Left lung (tissue), 4 donors: ENCODE measurements at regions not wholly inside any gene's neighbourhood (a gene's known extent, or its start where the extent isn't known, plus 50 kb on each side); places are given as distances from the start of the nearest gene placed in this dataset.

Source experiments
- ATAC-seq: fragments of 200-7000 bp; cut with Tn5 transposase; one replicate; pipeline ENCODE4 v1.9.1; 2020; ENCODE audit warnings: moderate library complexity
- DNase-seq, 4 donors: peaks; one replicate each; pipeline ENCODE4 v3.0.0-alpha.2; 2013 to 2020
- H3K27ac ChIP-seq, 2 donors: fragments of 200-600 bp; sonication (generic) in 1 of 2; one replicate each; pipeline versions ENCODE4 v1.5.0 to v1.8.0; 2020 to 2021
- H3K27me3 ChIP-seq, 2 donors: fragments of 200-600 bp; sonication (generic) in 1 of 2; one replicate each; pipeline versions ENCODE4 v1.5.0 to v1.8.0; 2020 to 2021
- H3K36me3 ChIP-seq, 2 donors: fragments of 200-600 bp; sonication (generic) in 1 of 2; one replicate each; pipeline versions ENCODE4 v1.5.0 to v1.8.0; 2020 to 2021
- H3K4me1 ChIP-seq, 2 donors: fragments of 200-600 bp; one replicate each; pipeline ENCODE4 v1.8.0; 2021
- H3K4me3 ChIP-seq, 2 donors: fragments of 200-600 bp; sonication (generic) in 1 of 2; one replicate each; pipeline versions ENCODE4 v1.5.0 to v1.8.0; 2020 to 2021; ENCODE audit warnings: mild to moderate bottlenecking in 1 of 2
- H3K9me3 ChIP-seq, 2 donors: fragments of 200-600 bp; sonication (generic) in 1 of 2; one replicate each; pipeline versions ENCODE4 v1.5.0 to v1.8.0; 2020 to 2021
- CTCF ChIP-seq, 2 donors: fragments of 200-600 bp; sonication (generic) in 1 of 2; IDR thresholded peaks; one replicate each; pipeline versions ENCODE4 v1.5.0 to v1.8.0; 2021; ENCODE audit warnings: antibody characterized with exemption in 2 of 2
- intact Hi-C, 2 donors: fragments of 100-400 bp; cut with DNase I; formaldehyde crosslinking; loops; one replicate each; pipeline versions ENCODE4 v1.11.2 to v1.14.2; 2022
- donor health status: DM: no; HTN: yes; CAD: no.
- donor health status: DM: no; HTN: no; CAD: no.

- no peaks in the 10 kb centered on the region for H3K9me3 ChIP-seq
- H3K27me3 ChIP-seq: peaks cover 4 to 8% of the 10 kb centered on the region in 2 donors
- ATAC-seq: no peak
- H3K27ac ChIP-seq: no peak overlapping the region
- no peak for TF ChIP-seq CTCF (IDR thresholded peaks at IDR 0.05)
- H3K4me1 ChIP-seq: no peaks in the 10 kb centered on the region
- H3K4me3 ChIP-seq: no peak overlapping the region
- no peaks in the 10 kb centered on the region for H3K36me3 ChIP-seq
- no peak for DNase-seq
- intact Hi-C loops: no loop called here
Observed at GRCh38 chr14:98154254-98154653, 1117.7 kb downstream of the BCL11B start.

GRCh38 chr14:98156411-98156810 lies 1115.6 kb downstream of the BCL11B start:
- DNase-seq: no peak
- H3K4me3 ChIP-seq: no peak overlapping the region
- TF ChIP-seq CTCF (IDR thresholded peaks at IDR 0.05): no peak
- intact Hi-C loops: no loop called here
- H3K36me3 ChIP-seq: no peaks in the 10 kb centered on the region
- no peak for ATAC-seq
- H3K27ac ChIP-seq: no peak overlapping the region
- peaks cover 4 to 8% of the 10 kb centered on the region in 2 donors for H3K27me3 ChIP-seq
- no peaks in the 10 kb centered on the region for H3K4me1 ChIP-seq
- no peaks in the 10 kb centered on the region for H3K9me3 ChIP-seq

DNA sequence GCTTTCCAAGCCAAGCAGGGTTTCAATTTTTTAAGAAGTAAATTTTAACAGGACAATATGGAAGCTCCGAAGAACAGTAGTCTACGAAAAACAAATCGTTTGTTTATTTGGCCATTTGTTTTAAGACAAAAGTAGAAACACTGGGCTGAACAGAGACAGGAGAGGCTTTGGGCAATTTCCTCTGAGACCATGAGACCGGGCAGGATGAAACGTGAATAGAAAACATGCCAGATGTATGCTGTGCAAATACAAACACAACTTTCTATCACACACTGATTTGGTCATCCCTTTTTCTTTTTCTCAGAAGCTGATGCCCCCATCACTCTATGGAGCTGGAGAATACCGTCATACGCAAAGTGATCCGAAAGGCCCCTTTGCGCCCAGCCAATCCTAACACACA lies 1111.1 kb downstream of the BCL11B start:
- Histone ChIP-seq H3K4me3 (no peak overlapping the region), H3K27me3 (peaks cover 4 to 30% of the 10 kb centered on the region in 2 donors), H3K9me3 (no peaks in the 10 kb centered on the region), H3K27ac (no peak overlapping the region), H3K36me3 (no peaks in the 10 kb centered on the region), H3K4me1 (no peaks in the 10 kb centered on the region)
- no peak for DNase-seq
- no peak for ATAC-seq
- no peak for TF ChIP-seq CTCF (IDR thresholded peaks at IDR 0.05)
- intact Hi-C loops: no loop called here

GRCh38 chr14:98161356-98161755 lies 1110.6 kb downstream of the BCL11B start:
- no peak overlapping the region for H3K4me3 ChIP-seq
- DNase-seq (no peak), ATAC-seq (no peak)
- no peak overlapping the region for H3K27ac ChIP-seq
- H3K36me3 ChIP-seq: no peaks in the 10 kb centered on the region
- no peaks in the 10 kb centered on the region for H3K4me1 ChIP-seq
- intact Hi-C loops: no loop called here
- H3K27me3 ChIP-seq: peaks cover 4 to 30% of the 10 kb centered on the region in 2 donors
- TF ChIP-seq CTCF (IDR thresholded peaks at IDR 0.05): no peak
- H3K9me3 ChIP-seq: no peaks in the 10 kb centered on the region

- no peaks in the 10 kb centered on the region for H3K36me3 ChIP-seq
- intact Hi-C loops: no loop called here
- H3K27me3 ChIP-seq: peaks cover 0 to 35% of the 10 kb centered on the region in 2 donors
- no peak for ATAC-seq
- no peak for DNase-seq
- H3K4me1 ChIP-seq: no peaks in the 10 kb centered on the region
- TF ChIP-seq CTCF (IDR thresholded peaks at IDR 0.05): no peak
- no peaks in the 10 kb centered on the region for H3K9me3 ChIP-seq
- H3K4me3 ChIP-seq: no peak overlapping the region
- H3K27ac ChIP-seq: no peak overlapping the region
Observed at GRCh38 chr14:98162856-98163805, 1108.9 kb downstream of the BCL11B start.
